ENCODE measurements at regions not wholly inside any gene's neighbourhood (a gene's known extent, or its start where the extent isn't known, plus 50 kb on each side); places are given as distances from the start of the nearest gene placed in this dataset.

- in situ Hi-C loops (cut with HindIII; ENCODE audit: low pct_ligation_motif_present, low sequenced_read_pairs), result no loop called here
- DNase-seq, result no peak
- H3K27ac ChIP-seq, result no peak overlapping the region
- no peak for TF ChIP-seq CTCF (IDR thresholded peaks at IDR 0.05; ENCODE audit: low read depth, low read length, missing control alignments)
- no peak overlapping the region for H3K4me3 ChIP-seq (ENCODE audit: low read depth, low read length)
- no peaks in the 10 kb centered on the region for H3K27me3 ChIP-seq (replicated peaks)
- no peaks in the 10 kb centered on the region for H3K36me3 ChIP-seq (replicated peaks)
These were observed 955.1 kb upstream of the TMEM132C start for GRCh38 chr12:127311720-127312364.

GRCh38 chr12:127324681-127325080 is 942.3 kb upstream of the TMEM132C start:
- in situ Hi-C loops (cut with HindIII; ENCODE audit: low pct_ligation_motif_present, low sequenced_read_pairs), result no loop called here

GRCh38 chr12:127327986-127328385 is 939.0 kb upstream of the TMEM132C start:
- no peak overlapping the region for H3K27ac ChIP-seq
- no peak overlapping the region for H3K4me3 ChIP-seq (ENCODE audit: low read depth, low read length)
- in situ Hi-C loops (cut with HindIII; ENCODE audit: low pct_ligation_motif_present, low sequenced_read_pairs), result no loop called here
- DNase-seq, result no peak
- TF ChIP-seq CTCF (IDR thresholded peaks at IDR 0.05; ENCODE audit: low read depth, low read length, missing control alignments), result no peak
- no peaks in the 10 kb centered on the region for H3K27me3 ChIP-seq (replicated peaks)
- H3K36me3 ChIP-seq (replicated peaks), result no peaks in the 10 kb centered on the region

More at GRCh38 chr12:127324681-127325080, 942.3 kb upstream of the TMEM132C start:
- no peaks in the 10 kb centered on the region for H3K36me3 ChIP-seq (replicated peaks)
- TF ChIP-seq CTCF (IDR thresholded peaks at IDR 0.05; ENCODE audit: low read depth, low read length, missing control alignments), result no peak
- H3K27me3 ChIP-seq (replicated peaks), result no peaks in the 10 kb centered on the region
- H3K27ac ChIP-seq, result no peak overlapping the region
- no peak overlapping the region for H3K4me3 ChIP-seq (ENCODE audit: low read depth, low read length)
- DNase-seq, result no peak

GRCh38 chr12:127328867-127329266 is 938.1 kb upstream of the TMEM132C start:
- in situ Hi-C loops (cut with HindIII; ENCODE audit: low pct_ligation_motif_present, low sequenced_read_pairs), result no loop called here
- Histone ChIP-seq H3K27me3 (replicated peaks) (no peaks in the 10 kb centered on the region), H3K36me3 (replicated peaks) (no peaks in the 10 kb centered on the region), H3K27ac (no peak overlapping the region), H3K4me3 (ENCODE audit: low read depth, low read length) (no peak overlapping the region)
- TF ChIP-seq CTCF (IDR thresholded peaks at IDR 0.05; ENCODE audit: low read depth, low read length, missing control alignments), result no peak
- no peak for DNase-seq

- in situ Hi-C loops (cut with HindIII; ENCODE audit: low pct_ligation_motif_present, low sequenced_read_pairs), result no loop called here
- no peak for DNase-seq
- Histone ChIP-seq H3K36me3 (replicated peaks) (no peaks in the 10 kb centered on the region), H3K27me3 (replicated peaks) (no peaks in the 10 kb centered on the region), H3K4me3 (ENCODE audit: low read depth, low read length) (no peak overlapping the region), H3K27ac (no peak overlapping the region)
- TF ChIP-seq CTCF (IDR thresholded peaks at IDR 0.05; ENCODE audit: low read depth, low read length, missing control alignments), result no peak
These were observed 932.6 kb upstream of the TMEM132C start for GRCh38 chr12:127334365-127334764.
